Endothelial cell (in vitro differentiated cells): ENCODE measurements at regions not wholly inside any gene's neighbourhood (a gene's known extent, or its start where the extent isn't known, plus 50 kb on each side); places are given as distances from the start of the nearest gene placed in this dataset.

Experiments used
- DNase-seq: peaks from one replicate; pipeline ENCODE4 v3.0.0; 2021; ENCODE audit warnings: low spot score
- H3K27ac Mint-ChIP-seq: one replicate; pipeline ENCODE4 v1.8.0; 2021; ENCODE audit warnings: mixed read lengths, inconsistent platforms; ENCODE audit not compliant: unreplicated experiment
- H3K27me3 Mint-ChIP-seq: one replicate; pipeline ENCODE4 v1.8.0; 2021; ENCODE audit warnings: mild to moderate bottlenecking, moderate library complexity, mixed read lengths, inconsistent platforms; ENCODE audit not compliant: unreplicated experiment
- H3K36me3 Mint-ChIP-seq: one replicate; pipeline ENCODE4 v1.8.0; 2021; ENCODE audit warnings: mild to moderate bottlenecking, low read depth, mixed read lengths, inconsistent platforms; ENCODE audit not compliant: unreplicated experiment
- H3K4me1 Mint-ChIP-seq: one replicate; pipeline ENCODE4 v1.8.0; 2021; ENCODE audit warnings: mild to moderate bottlenecking, mixed read lengths, inconsistent platforms; ENCODE audit not compliant: unreplicated experiment
- H3K4me3 Mint-ChIP-seq: one replicate; pipeline ENCODE4 v1.8.0; 2021; ENCODE audit warnings: mild to moderate bottlenecking, mixed read lengths, inconsistent platforms; ENCODE audit not compliant: unreplicated experiment
- H3K9me3 Mint-ChIP-seq: one replicate; pipeline ENCODE4 v1.8.0; 2021; ENCODE audit warnings: mixed read lengths, inconsistent platforms; ENCODE audit not compliant: unreplicated experiment
- CTCF ChIP-seq: fragments of 200-600 bp; sonication (generic); IDR thresholded peaks from one replicate; pipeline ENCODE4 v1.5.0; 2021; ENCODE audit warnings: antibody characterized with exemption; ENCODE audit not compliant: unreplicated experiment

- DNase-seq: no peak
- H3K4me1 Mint-ChIP-seq: no peaks in the 10 kb centered on the region
- H3K36me3 Mint-ChIP-seq: no peaks in the 10 kb centered on the region
- no peak overlapping the region for H3K4me3 Mint-ChIP-seq
- H3K27me3 Mint-ChIP-seq: no peaks in the 10 kb centered on the region
- no peak for TF ChIP-seq CTCF
- no peaks in the 10 kb centered on the region for H3K9me3 Mint-ChIP-seq
- H3K27ac Mint-ChIP-seq: no peak overlapping the region
These were observed 459.7 kb upstream of the FAT1 start for GRCh38 chr4:187183346-187183745.

GRCh38 chr4:187183826-187184225 is 460.2 kb upstream of the FAT1 start:
- no peak for DNase-seq
- no peaks in the 10 kb centered on the region for H3K36me3 Mint-ChIP-seq
- H3K27ac Mint-ChIP-seq: no peak overlapping the region
- TF ChIP-seq CTCF: no peak
- no peaks in the 10 kb centered on the region for H3K27me3 Mint-ChIP-seq
- no peak overlapping the region for H3K4me3 Mint-ChIP-seq
- no peaks in the 10 kb centered on the region for H3K4me1 Mint-ChIP-seq
- no peaks in the 10 kb centered on the region for H3K9me3 Mint-ChIP-seq

- Mint-ChIP-seq H3K27ac (no peak overlapping the region), H3K36me3 (no peaks in the 10 kb centered on the region), H3K27me3 (peaks cover 1% of the 10 kb centered on the region), H3K4me1 (no peaks in the 10 kb centered on the region), H3K4me3 (no peak overlapping the region), H3K9me3 (no peaks in the 10 kb centered on the region)
- no peak for TF ChIP-seq CTCF
- no peak for DNase-seq
These were observed 460.9 kb upstream of the FAT1 start for GRCh38 chr4:187184508-187184907.

GRCh38 chr4:187188118-187188517 is 464.5 kb upstream of the FAT1 start:
- Mint-ChIP-seq H3K27ac (no peak overlapping the region), H3K9me3 (no peaks in the 10 kb centered on the region)

GRCh38 chr4:187188741-187189140 is 465.1 kb upstream of the FAT1 start:
- DNase-seq: no peak
- H3K27me3 Mint-ChIP-seq: peaks cover 1% of the 10 kb centered on the region

More at GRCh38 chr4:187188118-187188517, 464.5 kb upstream of the FAT1 start:
- no peak for DNase-seq
- TF ChIP-seq CTCF: no peak
- peaks cover 1% of the 10 kb centered on the region for H3K27me3 Mint-ChIP-seq
- no peaks in the 10 kb centered on the region for H3K36me3 Mint-ChIP-seq
- H3K4me3 Mint-ChIP-seq: no peak overlapping the region
- no peaks in the 10 kb centered on the region for H3K4me1 Mint-ChIP-seq

More at GRCh38 chr4:187188741-187189140, 465.1 kb upstream of the FAT1 start:
- TF ChIP-seq CTCF: no peak
- Mint-ChIP-seq H3K4me1 (no peaks in the 10 kb centered on the region), H3K9me3 (no peaks in the 10 kb centered on the region), H3K27ac (no peak overlapping the region), H3K4me3 (no peak overlapping the region), H3K36me3 (no peaks in the 10 kb centered on the region)
